Head of caudate nucleus (tissue), 42 donors: ENCODE measurements at regions not wholly inside any gene's neighbourhood (a gene's known extent, or its start where the extent isn't known, plus 50 kb on each side); places are given as distances from the start of the nearest gene placed in this dataset.
"Not testable (repeated sequence)": the region's sequence is repeated elsewhere in the genome, so short reads cannot be mapped to it uniquely, and the experiment has no call there.

ENCODE experiments used
- DNase-seq, 42 donors: peaks; one replicate each; pipeline versions ENCODE4 v3.0.0 to v3.0.0-alpha.2; 2020 to 2021; ENCODE audit warnings: mixed read lengths in 7 of 42
- intact Hi-C: fragments of 100-400 bp; cut with DNase I; formaldehyde crosslinking; loops from one replicate; pipeline ENCODE4 v1.15.0; 2022

DNA sequence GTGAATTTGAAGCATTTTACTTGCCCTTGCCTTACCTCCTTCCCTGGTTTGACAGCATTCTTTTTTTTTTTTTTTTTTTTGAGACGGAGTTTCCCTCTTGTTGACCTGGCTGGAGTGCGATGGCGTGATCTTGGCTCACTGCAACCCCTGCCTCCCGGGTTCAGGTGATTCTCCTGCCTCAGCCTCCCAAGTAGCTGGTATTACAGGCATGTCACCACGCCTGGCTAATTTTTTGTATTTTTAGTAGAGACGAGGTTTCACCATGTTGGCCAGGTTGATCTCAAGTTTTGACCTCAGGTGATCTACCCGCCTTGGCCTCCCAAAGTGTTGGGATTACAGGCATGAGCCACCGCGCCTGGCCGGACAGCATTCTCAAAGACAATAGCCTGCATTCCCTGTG lies 380.4 kb upstream of the NDST4 start:
- intact Hi-C loops, DNase-seq: not testable (repeated sequence)

- DNase-seq, result no peak
- intact Hi-C loops, result no loop called here
Measured at GRCh38 chr4:115491686-115492085, 378.3 kb upstream of the NDST4 start.

GRCh38 chr4:115489279-115489678 lies 375.9 kb upstream of the NDST4 start:
- DNase-seq, result no peak
- intact Hi-C loops, result no loop called here

DNA sequence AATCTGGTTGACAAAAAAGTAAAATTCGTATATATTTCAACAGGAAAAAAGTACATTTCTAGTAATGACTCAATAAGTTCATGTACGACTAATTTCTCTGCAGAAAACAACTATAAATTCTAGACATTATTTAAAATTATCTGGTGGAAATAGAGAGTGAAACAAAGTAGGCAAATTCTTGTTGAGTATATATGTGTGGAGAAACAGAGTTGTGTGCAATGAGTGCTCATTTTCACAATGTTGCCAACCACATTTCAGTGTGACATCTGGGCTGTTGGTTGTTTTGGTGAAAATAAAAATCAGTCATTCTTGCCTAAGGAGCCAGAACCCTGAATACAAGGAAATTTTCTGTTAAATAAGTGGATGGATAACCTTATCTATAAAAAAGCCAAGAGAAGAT lies 372.0 kb upstream of the NDST4 start:
- intact Hi-C loops, result no loop called here
- DNase-seq, result no peak

DNA sequence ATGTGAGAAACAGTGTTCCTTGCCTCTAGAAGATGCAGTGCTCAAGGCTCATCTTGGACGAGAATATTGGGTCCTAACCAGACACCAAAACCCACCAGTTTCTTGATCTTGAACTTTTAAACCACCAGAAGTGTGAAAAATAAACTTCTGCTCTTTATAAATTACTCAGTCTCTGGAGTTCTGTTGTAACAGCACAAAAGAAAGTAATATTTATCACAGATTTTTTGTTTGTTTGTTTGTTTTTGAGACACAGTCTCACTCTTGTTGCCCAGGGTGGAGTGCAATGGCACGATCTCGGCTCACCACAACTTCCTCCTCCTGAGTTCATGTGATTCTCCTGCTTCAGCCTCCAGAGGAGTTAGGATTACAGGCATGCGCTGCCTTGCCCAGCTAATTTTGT lies 371.1 kb upstream of the NDST4 start:
- intact Hi-C loops, result no loop called here
- no peak for DNase-seq

GRCh38 chr4:115470763-115471162 lies 357.3 kb upstream of the NDST4 start:
- intact Hi-C loops, result no loop called here
- no peak for DNase-seq

DNA sequence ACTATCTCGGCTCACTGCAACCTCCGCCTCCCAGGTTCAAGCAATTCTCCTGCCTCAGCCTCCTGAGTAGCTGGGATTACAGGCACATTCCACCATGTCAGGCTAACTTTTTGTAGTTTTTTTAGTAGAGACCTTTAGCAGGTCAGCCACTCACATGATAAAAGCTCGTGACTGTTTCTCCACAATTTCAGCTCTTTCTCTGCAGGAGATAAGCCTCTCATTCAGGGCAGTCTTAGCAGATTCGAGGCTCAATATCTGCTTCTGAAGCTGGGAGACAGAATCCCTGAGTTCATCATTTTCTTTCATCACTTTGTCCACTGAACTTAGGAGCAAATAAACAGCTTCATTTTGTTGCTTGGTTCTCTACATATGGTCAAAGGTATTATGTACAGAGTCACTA lies 345.9 kb upstream of the NDST4 start:
- intact Hi-C loops, DNase-seq: not testable (repeated sequence)

DNA sequence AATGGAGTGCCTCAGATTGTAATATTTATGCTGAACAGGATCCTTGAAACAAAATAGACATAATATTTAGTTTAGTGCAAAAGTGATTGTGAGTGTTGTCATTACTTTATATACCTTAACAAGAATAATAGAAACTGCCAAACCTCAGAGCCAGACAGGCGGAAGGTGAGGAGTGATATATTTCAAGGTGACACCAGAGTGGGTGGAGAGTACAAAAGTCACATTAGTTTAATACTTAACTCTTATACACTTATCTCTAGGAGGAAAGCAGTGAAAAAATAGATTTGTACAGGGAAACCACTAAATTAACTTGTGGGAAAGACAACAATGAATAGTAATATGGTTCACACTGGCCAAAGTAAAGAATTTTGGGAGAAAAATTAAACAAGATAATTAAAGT lies 342.8 kb upstream of the NDST4 start:
- intact Hi-C loops, result no loop called here
- DNase-seq, result no peak

DNA sequence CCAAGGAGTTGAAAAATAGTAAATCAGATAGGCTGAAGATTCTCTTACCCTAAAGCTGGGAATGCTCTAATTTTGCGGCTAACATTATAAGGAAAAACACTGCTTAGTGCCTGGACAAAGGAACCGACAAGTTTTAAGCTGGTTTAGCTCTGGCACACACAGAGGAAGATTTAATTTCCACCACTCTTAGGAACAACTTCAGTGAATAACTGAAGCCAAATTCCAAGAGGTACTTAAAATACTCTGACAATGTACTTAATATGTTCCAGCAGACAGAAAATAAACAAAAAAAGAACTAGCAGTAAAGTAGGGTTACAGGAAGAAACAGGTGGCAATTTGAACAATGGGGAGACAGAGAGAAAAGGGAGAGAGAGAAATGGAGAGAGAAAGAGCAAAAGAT lies 340.8 kb upstream of the NDST4 start:
- intact Hi-C loops, result no loop called here
- no peak for DNase-seq

DNA sequence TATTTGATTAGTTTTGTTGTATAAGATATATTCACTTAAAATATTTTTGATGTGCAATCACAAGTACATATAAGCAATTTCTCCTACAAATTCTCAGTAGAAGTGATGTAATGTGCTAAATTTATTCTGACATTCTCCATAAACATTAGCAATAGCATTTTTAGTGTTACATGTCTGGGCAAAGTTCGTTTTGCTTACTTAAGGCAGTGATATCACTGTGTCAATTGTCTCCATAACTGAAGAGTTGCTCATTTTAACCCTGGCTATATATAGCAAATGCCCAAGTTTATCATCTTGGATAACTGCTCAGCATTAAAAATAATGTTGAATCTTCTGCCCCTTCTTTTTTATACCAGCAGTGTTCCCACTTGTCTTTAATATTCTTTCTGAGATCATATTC lies 340.0 kb upstream of the NDST4 start:
- intact Hi-C loops, result no loop called here
- DNase-seq, result no peak

DNA sequence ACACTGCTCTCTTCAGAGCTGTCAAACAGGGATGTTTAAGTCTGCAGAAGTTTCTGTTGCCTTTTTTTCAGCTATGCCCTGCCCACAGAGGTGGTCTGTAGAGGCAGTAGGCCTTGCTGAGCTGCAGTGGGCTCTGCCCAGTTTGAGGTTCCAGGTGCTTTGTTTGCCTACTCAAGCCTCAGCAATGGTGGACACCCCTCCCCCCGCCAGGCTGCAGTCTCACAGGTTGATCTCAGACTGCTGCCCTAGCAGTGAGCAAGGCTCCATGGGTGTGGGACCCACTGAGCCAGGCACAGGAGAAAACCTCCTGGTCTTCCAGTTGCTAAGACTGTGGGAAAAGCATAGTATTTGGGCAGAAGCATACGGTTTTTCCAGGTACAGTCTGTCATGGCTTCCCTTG lies 338.8 kb upstream of the NDST4 start:
- intact Hi-C loops, DNase-seq: not testable (repeated sequence)

DNA sequence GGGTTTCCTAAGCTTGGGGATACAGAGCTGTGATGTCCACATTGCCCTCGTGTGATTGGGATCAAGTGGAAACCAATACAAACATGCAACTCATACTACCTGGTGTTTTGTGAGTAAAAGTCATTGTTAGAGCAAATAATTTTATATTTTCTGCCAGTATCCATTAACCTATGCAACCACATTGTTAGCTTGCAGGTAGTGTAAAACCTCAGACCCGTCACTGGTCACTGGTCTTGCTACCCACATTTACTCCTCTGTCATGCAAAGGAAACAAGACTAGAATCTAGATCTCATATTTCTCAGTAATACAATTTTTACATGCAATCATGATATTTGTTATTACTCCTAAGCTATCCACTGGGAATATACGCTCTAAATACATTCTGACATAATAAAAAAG lies 324.3 kb upstream of the NDST4 start:
- intact Hi-C loops, result no loop called here
- no peak for DNase-seq

GRCh38 chr4:115433491-115433890 lies 320.1 kb upstream of the NDST4 start:
- no peak for DNase-seq
- intact Hi-C loops, result no loop called here

GRCh38 chr4:115430024-115430423 lies 316.6 kb upstream of the NDST4 start:
- intact Hi-C loops, result no loop called here
- DNase-seq, result no peak

DNA sequence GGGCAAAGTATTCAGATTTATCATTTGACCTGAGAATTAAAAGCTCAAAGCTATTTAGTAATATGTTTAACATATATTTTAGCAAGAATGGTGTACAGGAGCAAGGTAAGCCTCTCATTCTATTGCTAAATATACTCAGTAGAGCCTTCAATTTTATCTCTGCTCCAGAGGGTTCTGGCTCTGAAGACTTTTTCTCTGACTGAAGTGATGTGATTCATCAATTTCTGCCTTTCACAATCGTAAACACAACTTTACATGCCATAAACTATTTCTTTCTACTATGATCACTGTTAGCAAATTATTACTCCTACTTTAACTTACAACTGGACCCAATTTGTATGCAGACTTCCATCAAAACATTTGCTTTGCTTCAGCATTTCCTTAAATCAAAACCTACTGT lies 315.0 kb upstream of the NDST4 start:
- no peak for DNase-seq
- intact Hi-C loops, result no loop called here

GRCh38 chr4:115424852-115425251 lies 311.4 kb upstream of the NDST4 start:
- intact Hi-C loops, result no loop called here
- no peak for DNase-seq

- no peak for DNase-seq
- intact Hi-C loops, result no loop called here
Measured at GRCh38 chr4:115418635-115419396, 305.4 kb upstream of the NDST4 start.

GRCh38 chr4:115396034-115396433 lies 282.6 kb upstream of the NDST4 start:
- intact Hi-C loops, result no loop called here
- DNase-seq, result no peak

DNA sequence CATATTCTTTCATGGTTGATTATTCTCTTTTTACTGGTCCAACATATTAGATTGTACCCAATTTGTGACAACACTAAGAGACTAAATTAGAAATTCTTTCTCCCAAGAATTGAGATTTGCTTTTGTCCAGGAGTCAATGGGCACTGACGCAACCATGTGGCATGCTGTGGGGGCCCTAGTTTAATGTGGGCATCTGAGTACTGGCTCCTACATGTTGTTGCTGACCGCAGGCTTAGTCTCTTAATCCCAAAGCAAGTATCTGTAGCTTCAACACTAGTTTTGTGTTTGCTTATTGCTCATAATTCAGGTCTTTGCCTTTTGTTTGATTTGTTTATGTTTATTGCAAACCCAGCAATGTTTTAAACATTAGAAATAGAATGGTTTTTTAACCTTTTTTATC lies 263.4 kb upstream of the NDST4 start:
- intact Hi-C loops, result no loop called here
- DNase-seq, result no peak

GRCh38 chr4:115374621-115375020 lies 261.2 kb upstream of the NDST4 start:
- intact Hi-C loops, result no loop called here
- no peak for DNase-seq

GRCh38 chr4:115370490-115370889 lies 257.1 kb upstream of the NDST4 start:
- DNase-seq, result no peak
- intact Hi-C loops, result no loop called here

DNA sequence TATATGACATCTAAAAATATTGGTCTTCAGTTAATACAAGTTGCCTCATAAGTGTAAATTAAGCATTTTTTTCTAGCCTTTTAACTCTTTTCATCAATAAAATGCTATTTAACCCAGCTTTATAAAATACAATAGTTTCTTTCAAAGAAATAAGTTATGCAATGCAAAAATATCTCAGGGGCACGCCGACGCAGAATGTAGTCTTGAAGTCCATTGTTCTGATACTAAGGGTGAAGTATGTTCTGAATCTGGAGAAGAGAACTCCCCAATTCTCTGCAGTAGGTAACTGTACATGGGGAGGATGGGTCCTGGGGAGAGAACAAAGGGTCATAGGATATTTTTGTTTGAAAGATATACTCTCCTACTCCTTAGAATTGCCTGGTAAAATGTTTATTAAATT lies 256.6 kb upstream of the NDST4 start:
- DNase-seq, result no peak
- intact Hi-C loops, result no loop called here
